GM23338 (cell line): ENCODE measurements at regions not wholly inside any gene's neighbourhood (a gene's known extent, or its start where the extent isn't known, plus 50 kb on each side); places are given as distances from the start of the nearest gene placed in this dataset.

Experiments used
- ATAC-seq: fragments of 200-7000 bp; cut with Tn5 transposase; 3 replicates; pipeline ENCODE4 v1.9.1; 2020
- DNase-seq: peaks from one replicate; pipeline ENCODE4 v3.0.0-alpha.2; 2015; ENCODE audit warnings: low spot score
- H2AFZ ChIP-seq: fragments of 200-600 bp; sonication (generic); 2 replicates; pipeline ENCODE4 v1.8.0; 2016; ENCODE audit warnings: antibody characterized with exemption, mild to moderate bottlenecking, moderate library complexity
- H3F3A ChIP-seq: fragments of 200-600 bp; sonication (generic); replicated peaks from 2 replicates; pipeline ENCODE4 v1.8.0; 2017; ENCODE audit warnings: antibody characterized with exemption, mixed run types, low read depth
- H3K27ac ChIP-seq: fragments of 200-600 bp; sonication (generic); 2 replicates; pipeline ENCODE4 v1.6.1; 2016; ENCODE audit warnings: low read depth
- H3K27me3 ChIP-seq: fragments of 200-600 bp; sonication (generic); 2 replicates; pipeline ENCODE4 v1.8.0; 2016; ENCODE audit warnings: mild to moderate bottlenecking, mixed run types, moderate library complexity; ENCODE audit not compliant: insufficient read depth
- H3K36me3 ChIP-seq: fragments of 200-600 bp; sonication (generic); 2 replicates; pipeline ENCODE4 v1.8.0; 2016; ENCODE audit warnings: mild to moderate bottlenecking; ENCODE audit not compliant: insufficient read depth
- H3K4me1 ChIP-seq: fragments of 200-600 bp; sonication (generic); 2 replicates; pipeline ENCODE4 v1.8.0; 2016; ENCODE audit warnings: mild to moderate bottlenecking, moderate library complexity; ENCODE audit not compliant: insufficient read depth
- H3K4me2 ChIP-seq: fragments of 200-600 bp; sonication (generic); 2 replicates; pipeline ENCODE4 v1.7.1; 2017; ENCODE audit warnings: mixed run types
- H3K4me3 ChIP-seq: fragments of 200-600 bp; sonication (generic); 2 replicates; pipeline ENCODE4 v1.6.1; 2016; ENCODE audit warnings: mixed run types
- H3K79me2 ChIP-seq: fragments of 200-600 bp; sonication (generic); replicated peaks from 2 replicates; pipeline ENCODE4 v1.8.0; 2017; ENCODE audit warnings: mild to moderate bottlenecking; ENCODE audit not compliant: insufficient read depth
- H3K9me2 ChIP-seq: fragments of 200-600 bp; sonication (generic); 2 replicates; pipeline ENCODE4 v1.8.0; 2017; ENCODE audit not compliant: insufficient read depth
- H4K20me1 ChIP-seq: fragments of 200-600 bp; sonication (generic); replicated peaks from 2 replicates; pipeline ENCODE4 v1.8.0; 2017; ENCODE audit warnings: mild to moderate bottlenecking; ENCODE audit not compliant: insufficient read depth
- H3K27ac Mint-ChIP-seq: 2 replicates; pipeline ENCODE4 v1.8.0; 2020; ENCODE audit warnings: inconsistent platforms, mild to moderate bottlenecking, moderate library complexity, mixed read lengths
- H3K27me3 Mint-ChIP-seq: 3 replicates; pipeline ENCODE4 v1.8.0; 2022; ENCODE audit warnings: low read depth, mild to moderate bottlenecking, moderate library complexity, mixed read lengths, inconsistent platforms; ENCODE audit not compliant: insufficient read depth, poor library complexity
- H3K36me3 Mint-ChIP-seq: 3 replicates; pipeline ENCODE4 v1.8.0; 2021; ENCODE audit warnings: low read depth, mild to moderate bottlenecking, inconsistent platforms, moderate library complexity, mixed read lengths
- H3K4me1 Mint-ChIP-seq: 3 replicates; pipeline ENCODE4 v1.8.0; 2020; ENCODE audit warnings: mild to moderate bottlenecking, inconsistent platforms, mixed read lengths
- H3K4me3 Mint-ChIP-seq: 3 replicates; pipeline ENCODE4 v1.8.0; 2021; ENCODE audit warnings: moderate library complexity, mild to moderate bottlenecking, inconsistent platforms, mixed read lengths
- H3K9me3 Mint-ChIP-seq: 3 replicates; pipeline ENCODE4 v1.8.0; 2020; ENCODE audit warnings: moderate library complexity, mild to moderate bottlenecking, inconsistent platforms, mixed read lengths
- CREB1 ChIP-seq: fragments of 250-450 bp; sonication (Bioruptor Pico); IDR thresholded peaks from 2 replicates; pipeline ENCODE4 v1.5.0; 2020; ENCODE audit warnings: low read depth, mild to moderate bottlenecking, moderate library complexity
- CTCF ChIP-seq, 2 experiments: fragments of 200-600 bp in 1 of 2; sonication (generic) in 1 of 2; conservative IDR thresholded peaks; 2 replicates each; pipeline versions ENCODE4 v1.5.1 to v1.6.1; 2016 to 2017; ENCODE audit warnings: antibody characterized with exemption in 2 of 2, low read depth in 2 of 2, mild to moderate bottlenecking in 2 of 2, moderate library complexity in 1 of 2
- ETS1 ChIP-seq: IDR thresholded peaks from 2 replicates; pipeline ENCODE4 v1.6.1; 2016; ENCODE audit warnings: antibody characterized with exemption
- EZH2 ChIP-seq: fragments of 200-600 bp; sonication (generic); IDR thresholded peaks from one replicate; pipeline ENCODE4 v1.8.0; 2017; ENCODE audit warnings: antibody characterized with exemption, mild to moderate bottlenecking, low read depth; ENCODE audit not compliant: unreplicated experiment
- EZH2phosphoT487 ChIP-seq: fragments of 200-600 bp; sonication (generic); IDR thresholded peaks from one replicate; pipeline ENCODE4 v1.8.1; 2018; ENCODE audit warnings: antibody characterized with exemption; ENCODE audit not compliant: unreplicated experiment
- JUNB ChIP-seq: IDR thresholded peaks from one replicate; pipeline ENCODE4 v1.6.1; 2016; ENCODE audit warnings: antibody characterized with exemption; ENCODE audit not compliant: unreplicated experiment
- NANOG ChIP-seq: IDR thresholded peaks from 2 replicates; pipeline ENCODE4 v1.6.1; 2016; ENCODE audit warnings: antibody characterized with exemption, borderline replicate concordance
- POLR2AphosphoS5 ChIP-seq: IDR thresholded peaks from 2 replicates; pipeline ENCODE4 v1.6.1; 2016; ENCODE audit warnings: antibody characterized with exemption, low read depth
- REST ChIP-seq: IDR thresholded peaks from one replicate; pipeline ENCODE4 v1.6.1; 2018; ENCODE audit warnings: antibody characterized with exemption; ENCODE audit not compliant: unreplicated experiment
- STAT1 ChIP-seq: IDR thresholded peaks from one replicate; pipeline ENCODE4 v1.6.1; 2016; ENCODE audit warnings: antibody characterized with exemption; ENCODE audit not compliant: unreplicated experiment

GRCh38 chr6:90689172-90689571, 102.3 kb upstream of the MAP3K7 start (continued):
- TF ChIP-seq ETS1 (no peak), NANOG (no peak), CTCF (conservative IDR thresholded peaks at IDR 0.05; ENCODE audit: low read depth in 2 of 2) (no peak), POLR2AphosphoS5 (no peak)

GRCh38 chr6:90687775-90688380, 101.0 kb upstream of the MAP3K7 start:
- DNase-seq (no peak), ATAC-seq (no peak)
- Histone ChIP-seq H3K27ac (no peak overlapping the region), H3K36me3 (no peaks in the 10 kb centered on the region), H3K4me2 (no peak overlapping the region), H3K9me2 (peaks cover 9% of the 10 kb centered on the region), H3K27me3 (no peaks in the 10 kb centered on the region), H4K20me1 (no peaks in the 10 kb centered on the region), H3K4me1 (peaks cover 14% of the 10 kb centered on the region), H3K79me2 (no peaks in the 10 kb centered on the region), H2AFZ (peak overlapping the region; percentile 43; the same call in 1 of the 2 replicates), H3K4me3 (no peak overlapping the region), H3F3A (no peaks in the 10 kb centered on the region)
- H3K9me3 Mint-ChIP-seq: no peaks in the 10 kb centered on the region; the same call in 2 of the 3 replicates
- no peaks in the 10 kb centered on the region; the same call in 2 of the 3 replicates for H3K36me3 Mint-ChIP-seq
- TF ChIP-seq REST: no peak
- no peak for TF ChIP-seq EZH2phosphoT487
- no peak for TF ChIP-seq ETS1
- no peak for TF ChIP-seq CREB1
- TF ChIP-seq EZH2: no peak
- no peak for TF ChIP-seq JUNB
- no peak for TF ChIP-seq STAT1
- no peak overlapping the region for H3K27ac Mint-ChIP-seq
- no peak overlapping the region for H3K4me3 Mint-ChIP-seq
- H3K4me1 Mint-ChIP-seq: peaks cover 14% of the 10 kb centered on the region
- H3K27me3 Mint-ChIP-seq: no peaks in the 10 kb centered on the region
